ENCODE measurements at regions not wholly inside any gene's neighbourhood (a gene's known extent, or its start where the extent isn't known, plus 50 kb on each side); places are given as distances from the start of the nearest gene placed in this dataset.
"Not testable (repeated sequence)": the region's sequence is repeated elsewhere in the genome, so short reads cannot be mapped to it uniquely, and the experiment has no call there.

DNA sequence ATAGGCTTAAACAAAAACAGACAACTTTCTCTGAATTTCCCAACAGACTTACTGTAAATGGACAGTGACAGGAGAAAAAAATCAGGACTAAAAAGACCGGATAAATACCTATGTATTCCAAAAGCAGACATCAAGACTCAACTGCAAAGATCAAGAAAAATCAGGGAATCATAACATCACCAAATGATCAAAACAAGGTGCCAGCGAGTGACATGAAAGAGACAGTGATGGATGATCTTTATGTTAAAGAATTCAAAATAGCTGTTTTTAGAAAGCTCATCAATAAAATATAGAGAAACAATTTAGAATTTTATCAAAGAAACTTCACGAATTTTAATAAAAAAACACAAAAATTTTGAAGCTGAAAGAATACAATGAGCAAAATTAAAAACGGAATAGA, 952.5 kb upstream of the ATXN7L3B start:
- DNase-seq: no peak

DNA sequence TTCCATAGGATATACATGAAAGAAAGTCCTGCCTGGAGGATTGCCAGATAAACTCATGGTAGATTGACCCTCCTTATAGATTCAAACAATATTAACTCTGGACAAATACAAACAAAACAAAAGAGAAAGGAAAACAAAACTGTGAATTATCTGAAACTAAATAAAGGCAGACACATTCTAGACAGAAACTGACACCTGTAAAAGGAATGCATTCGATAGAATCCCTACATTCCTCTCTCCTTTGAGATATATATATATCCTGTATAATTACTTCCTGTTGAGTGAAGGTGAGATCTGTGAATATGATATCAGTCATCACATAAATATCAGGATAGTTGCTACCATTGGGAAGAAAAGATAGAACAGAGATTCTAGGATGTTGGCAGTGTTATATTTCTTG, 948.4 kb upstream of the ATXN7L3B start:
- no peak for DNase-seq

DNA sequence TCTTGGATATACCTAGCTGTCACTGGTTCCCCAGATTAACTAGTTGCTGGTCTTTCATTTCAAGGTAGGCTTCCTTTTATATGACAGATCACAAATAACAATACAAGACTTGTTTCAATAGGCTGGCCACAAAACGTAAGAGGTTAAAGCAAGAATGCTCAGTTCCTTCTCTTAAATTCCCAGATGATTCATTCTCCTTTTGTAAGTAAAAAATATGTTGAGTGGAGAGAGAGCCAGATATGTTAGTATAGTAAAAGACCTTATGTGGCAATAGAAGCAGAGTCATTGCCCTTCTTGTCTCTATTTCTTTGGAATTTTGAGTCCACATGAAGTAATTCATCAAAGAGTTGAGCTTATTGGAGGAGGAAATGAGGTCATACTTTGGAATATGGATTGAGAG, 939.0 kb upstream of the ATXN7L3B start:
- no peak for DNase-seq

DNA sequence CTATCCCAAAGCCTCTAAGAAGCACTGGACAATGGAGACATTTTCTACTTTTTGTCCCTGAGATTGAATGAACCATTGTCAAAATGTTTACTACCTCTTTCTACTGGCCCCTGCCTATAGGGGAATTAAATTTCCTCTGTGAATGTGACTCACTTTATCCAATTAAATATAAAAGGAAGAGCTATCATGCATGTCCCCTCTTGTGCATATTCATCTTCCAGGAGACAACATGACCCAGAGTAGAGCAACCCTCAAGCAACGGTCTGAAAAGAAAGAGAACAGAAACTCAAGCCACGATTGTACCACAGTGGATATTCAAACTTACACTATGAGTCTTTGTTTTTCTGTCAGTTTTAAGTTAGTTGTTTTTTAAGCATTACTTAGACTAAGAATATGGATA, 938.4 kb upstream of the ATXN7L3B start:
- DNase-seq: no peak

DNA sequence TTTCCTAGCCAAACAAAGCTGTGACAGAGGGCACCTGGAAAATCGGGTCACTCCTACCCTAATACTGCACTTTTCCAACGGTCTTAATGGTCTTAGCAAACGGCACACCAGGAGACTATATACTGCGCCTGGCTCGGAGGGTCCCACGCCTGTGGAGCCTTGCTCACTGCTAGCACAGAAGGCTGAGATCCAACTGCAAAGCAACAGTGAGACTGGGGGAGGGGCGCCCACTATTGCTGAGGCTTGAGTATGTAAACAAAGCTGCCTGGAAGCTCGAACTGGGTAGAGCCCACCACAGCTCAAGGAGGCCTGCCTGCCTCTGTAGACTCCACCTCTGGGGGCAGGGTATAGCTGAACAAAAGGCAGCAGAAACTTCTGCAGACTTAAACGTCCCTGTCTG, 931.7 kb upstream of the ATXN7L3B start:
- not testable (repeated sequence) for DNase-seq

DNA sequence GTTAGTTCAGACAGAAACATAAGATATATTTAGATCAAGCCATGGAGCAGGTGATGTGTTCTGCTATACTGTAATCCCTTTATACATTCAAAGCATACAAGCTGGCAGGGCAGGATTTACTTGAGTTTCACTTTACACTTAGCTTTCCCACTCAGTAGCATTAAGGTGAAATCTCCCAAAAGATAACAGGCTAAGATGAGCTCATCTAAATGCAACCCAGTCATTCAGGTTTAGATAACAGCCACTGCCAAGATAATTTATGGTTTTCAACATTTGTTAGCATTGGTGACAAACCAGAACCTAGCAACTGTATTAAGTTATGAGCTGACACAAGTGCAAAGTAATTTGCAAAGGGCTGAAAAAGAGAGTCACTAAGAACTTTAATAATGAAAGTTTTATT, 925.1 kb upstream of the ATXN7L3B start:
- DNase-seq: no peak

DNA sequence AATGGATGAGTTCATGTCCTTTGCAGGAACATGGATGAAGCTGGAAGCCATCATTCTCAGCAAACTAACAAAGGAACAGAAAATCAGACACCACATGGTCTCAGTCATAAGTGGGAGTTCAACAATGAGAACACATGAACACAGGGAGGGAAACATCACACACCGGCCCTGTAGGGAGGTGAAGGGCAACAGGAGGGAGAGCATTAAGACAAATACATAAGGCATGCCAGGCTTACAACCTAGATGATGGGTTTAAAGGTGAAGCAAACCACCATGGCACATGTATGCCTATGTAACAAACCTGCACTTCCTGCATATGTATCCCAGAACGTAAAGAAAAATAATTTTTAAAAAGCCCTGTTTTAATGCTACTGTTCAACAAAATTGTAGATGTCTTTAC, 914.2 kb upstream of the ATXN7L3B start:
- no peak for DNase-seq

DNA sequence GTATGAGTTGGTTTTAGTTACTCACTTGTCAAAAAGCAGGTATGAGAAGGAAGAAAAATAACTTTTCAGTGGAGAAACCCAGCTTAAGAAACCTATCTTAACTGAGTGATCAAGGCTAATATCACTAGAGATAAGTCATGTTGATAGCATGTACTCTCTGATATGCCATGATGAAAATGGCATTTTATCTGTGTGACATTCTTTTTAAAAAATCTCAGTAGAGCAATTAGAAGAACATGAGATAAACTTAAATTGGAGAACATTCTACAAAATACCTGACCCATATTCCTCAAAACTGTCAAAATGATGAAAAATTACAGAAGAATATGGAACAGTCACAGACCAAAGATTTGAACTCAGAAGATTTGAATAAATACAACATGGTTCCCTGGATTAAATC, 912.4 kb upstream of the ATXN7L3B start:
- no peak for DNase-seq

DNA sequence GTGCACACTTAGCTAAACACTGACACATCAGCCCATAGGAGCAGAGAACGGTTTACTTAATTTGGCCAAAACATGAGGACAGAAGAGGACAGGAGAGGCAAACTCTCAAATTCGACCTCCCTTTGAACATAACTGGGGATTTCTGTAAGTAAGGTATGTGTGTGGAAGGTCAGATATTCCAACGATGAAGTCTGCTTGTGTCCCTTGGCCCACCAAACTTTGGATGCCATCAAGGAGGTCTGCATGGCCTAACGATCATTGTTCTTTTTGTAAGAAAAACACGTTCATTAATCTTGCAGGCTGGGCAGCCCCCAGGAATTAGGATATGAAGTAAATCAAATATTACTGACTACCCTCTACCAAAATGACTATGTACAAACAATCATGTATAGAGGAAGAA, 908.5 kb upstream of the ATXN7L3B start:
- no peak for DNase-seq

DNA sequence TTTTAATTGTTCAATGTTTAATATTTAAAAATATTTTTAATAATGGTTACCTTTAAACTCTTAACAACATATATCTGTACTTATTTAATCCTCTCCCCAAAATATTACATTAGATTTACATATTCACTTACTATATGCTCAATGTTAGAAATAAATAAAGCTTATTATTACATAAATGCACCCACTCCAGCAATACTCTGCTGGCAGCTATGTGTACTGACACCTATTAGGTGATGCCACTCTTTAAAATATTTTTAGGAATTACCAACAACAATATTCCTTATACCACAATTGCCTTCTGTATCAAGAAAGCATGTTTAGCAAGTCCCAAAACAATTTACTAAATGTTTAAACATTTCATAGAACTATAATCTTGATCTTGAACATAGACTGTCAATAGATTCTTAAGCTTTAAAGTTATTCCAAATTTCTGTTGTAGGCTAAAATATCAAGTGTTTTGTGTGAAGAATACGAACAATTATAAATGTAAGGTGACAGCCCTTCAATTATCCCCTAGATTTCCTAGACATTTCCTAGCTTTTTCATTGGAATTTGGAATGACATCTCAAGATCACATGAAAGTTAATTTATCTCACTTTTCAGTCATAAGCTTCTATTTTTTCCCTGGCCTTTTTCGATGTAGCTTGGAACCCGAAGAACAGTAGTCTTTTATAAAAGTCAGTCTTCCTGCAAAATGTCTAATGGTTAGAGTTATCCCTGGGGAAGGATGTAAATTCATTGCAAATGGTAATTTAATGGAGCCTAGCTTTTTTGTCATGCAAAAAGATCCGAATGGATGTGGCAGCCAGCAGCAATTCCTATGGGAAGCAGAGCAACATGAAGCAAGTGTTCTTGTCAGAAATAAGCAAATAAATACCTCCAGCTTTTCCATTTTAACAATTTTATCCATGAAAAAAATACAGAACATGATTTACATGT, 907.5 kb upstream of the ATXN7L3B start:
- no peak for DNase-seq

DNA sequence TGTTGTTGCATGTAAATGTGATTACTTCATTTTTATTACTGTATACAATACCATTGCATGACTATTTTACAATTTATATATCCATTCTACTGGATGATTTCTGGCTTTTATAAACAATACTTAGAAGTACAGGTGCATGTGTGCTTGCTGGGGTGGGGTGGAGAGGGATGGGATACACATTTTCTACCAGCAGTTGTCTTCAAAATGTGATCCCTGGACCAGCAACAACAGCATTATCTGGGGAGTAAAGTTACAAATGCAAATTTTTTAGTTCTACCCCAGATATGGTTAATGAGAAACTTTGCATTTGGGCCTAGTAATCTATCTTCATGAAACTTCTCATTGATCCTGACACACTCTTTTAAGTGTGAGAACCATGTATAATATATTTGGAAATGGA, 905.4 kb upstream of the ATXN7L3B start:
- DNase-seq: no peak

DNA sequence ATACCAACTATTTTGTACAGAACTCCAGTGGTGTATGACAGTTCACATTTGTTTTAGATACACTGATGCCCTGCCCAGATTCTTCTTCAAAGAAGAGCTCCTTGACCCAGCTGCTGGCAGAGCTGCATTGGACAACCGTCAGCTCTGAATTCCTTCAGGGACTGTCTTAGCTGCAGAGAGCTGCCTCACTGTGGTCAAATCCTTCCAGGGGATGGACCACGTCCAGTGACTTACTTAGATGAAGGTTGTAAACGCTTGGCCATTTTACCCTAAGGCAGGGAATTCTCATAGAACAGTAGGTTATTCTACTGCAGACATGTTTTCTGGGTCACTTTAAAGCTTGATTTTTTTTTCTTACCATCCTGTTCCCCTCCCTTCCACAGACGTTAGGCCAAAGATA, 905.0 kb upstream of the ATXN7L3B start:
- DNase-seq: no peak

DNA sequence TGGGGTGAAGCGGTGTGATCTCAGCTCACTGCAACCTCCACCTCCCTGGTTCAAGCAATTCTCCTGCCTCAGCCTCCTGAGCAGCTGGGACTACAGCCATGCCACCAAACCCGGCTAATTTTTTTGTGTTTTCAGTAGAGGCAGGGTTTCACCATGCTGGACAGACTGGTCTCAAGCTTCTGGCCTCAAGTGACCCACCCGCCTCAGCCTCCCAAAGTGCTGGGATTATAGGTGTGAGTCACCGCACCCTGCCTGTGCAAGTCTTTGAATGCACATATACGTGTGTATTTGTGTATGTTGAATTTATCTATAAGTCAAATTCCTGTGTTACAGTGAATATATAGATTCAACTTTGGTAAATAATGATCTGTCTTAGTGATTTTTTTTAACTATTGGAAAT, 898.2 kb upstream of the ATXN7L3B start:
- not testable (repeated sequence) for DNase-seq

DNA sequence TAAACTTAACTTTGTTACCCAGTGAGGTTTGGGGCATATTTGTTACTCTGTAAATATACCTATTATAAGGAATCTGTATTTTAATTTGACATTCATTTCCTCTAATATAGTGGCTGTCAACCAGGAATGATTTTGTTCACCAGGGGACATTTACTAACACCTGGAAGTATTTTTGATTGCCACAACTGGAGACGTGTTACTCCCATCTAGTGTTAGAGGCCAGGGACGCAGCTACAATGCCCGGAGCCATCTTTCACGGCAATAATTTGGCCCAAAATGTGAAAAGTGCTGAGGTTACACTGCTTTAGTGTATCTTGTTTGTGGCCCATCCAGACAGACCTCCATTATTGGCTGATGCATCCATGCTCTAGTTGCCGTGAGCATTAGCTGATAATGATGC, 881.3 kb upstream of the ATXN7L3B start:
- DNase-seq: no peak

DNA sequence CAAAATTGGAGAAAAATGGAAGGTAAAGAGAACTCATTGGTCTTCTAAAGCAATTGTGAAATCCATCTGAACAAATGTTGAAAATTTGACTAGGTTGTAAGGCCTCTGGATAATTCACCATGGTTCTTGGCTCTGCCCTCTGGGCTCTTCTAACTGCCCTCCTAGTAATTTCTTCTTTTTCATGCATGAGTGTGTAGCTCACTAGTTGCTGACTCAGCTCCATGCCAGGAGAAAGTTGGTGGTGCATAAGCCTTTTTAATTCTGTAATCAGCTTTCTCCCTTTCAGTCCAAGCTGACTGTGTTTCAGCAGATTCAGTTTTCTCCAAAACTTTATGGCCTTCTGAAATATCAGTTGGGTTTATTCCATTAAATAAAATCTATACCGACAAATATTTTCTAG, 877.8 kb upstream of the ATXN7L3B start:
- DNase-seq: no peak

DNA sequence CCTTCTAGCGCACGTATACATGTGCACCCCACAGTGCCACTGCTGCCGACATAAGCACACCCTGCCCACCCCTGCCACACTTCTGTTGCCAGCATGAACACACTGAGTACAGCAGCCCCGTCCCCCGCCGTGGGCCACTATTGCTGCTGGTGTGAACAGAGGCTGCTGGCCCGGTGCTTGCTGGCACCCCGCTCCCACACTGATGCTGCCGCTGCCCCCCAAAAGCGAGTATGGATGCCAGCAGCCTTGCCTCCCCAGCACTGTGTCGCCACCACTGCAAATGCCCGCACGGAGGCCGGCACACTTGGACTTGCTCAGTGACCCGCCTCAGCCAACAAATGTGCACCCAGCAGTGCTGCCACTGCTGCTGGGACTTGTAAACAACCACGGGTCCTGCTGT, 872.4 kb upstream of the ATXN7L3B start:
- no peak for DNase-seq

DNA sequence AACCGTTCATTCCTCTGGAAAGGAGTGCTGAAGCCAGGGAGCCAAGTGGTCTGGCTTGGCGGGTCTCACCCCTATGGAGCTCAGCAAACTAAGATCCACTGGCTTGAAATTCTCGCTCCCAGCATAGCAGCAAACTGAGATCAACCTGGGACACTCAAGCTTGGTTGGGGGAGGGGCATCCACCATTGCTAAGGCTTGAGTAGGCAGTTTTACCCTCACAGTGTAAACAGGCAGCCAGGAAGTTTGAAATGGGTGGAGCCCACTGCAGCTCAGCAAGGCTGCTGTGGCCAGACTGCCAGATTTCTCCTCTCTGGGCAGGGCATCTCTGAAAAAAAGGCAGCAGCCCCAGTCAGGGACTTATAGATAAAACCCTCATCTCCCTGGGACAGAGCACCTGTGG, 866.1 kb upstream of the ATXN7L3B start:
- not testable (repeated sequence) for DNase-seq

DNA sequence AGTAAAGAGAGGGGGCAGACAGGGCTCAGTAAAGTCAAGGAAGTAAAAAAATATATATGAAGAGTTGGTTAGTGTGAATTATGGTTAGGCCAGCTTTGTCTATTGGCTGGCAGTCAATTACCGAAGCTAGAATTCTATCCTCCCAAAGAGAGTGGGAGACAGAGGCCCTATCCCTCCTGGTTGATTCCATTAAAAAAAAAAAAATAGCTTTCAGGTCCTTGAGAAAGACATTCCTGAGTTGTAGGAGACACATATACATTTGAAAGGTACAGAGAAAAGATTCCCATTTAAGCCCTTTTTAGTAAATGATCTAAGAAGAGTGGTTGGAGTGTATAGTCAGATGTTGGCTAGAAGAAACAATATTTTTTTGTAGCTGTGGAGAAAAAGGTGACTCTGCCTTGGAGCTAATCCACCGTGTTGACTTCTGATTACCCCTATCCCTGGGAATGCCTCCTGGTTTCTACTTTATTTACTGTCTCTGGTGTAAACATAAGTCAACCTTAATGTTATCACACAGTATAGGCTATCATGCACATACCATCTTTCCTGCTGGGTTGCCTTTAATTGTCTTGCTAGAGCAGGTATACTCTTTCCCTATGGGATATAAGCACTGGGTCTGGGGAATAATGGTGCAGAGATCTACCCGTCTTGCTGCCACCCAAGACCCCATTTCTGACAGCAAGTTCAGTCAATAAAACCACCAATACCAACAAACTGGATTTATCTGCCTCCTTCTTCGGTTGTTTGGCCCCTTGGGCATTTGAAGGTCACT, 859.9 kb upstream of the ATXN7L3B start:
- no peak for DNase-seq

DNA sequence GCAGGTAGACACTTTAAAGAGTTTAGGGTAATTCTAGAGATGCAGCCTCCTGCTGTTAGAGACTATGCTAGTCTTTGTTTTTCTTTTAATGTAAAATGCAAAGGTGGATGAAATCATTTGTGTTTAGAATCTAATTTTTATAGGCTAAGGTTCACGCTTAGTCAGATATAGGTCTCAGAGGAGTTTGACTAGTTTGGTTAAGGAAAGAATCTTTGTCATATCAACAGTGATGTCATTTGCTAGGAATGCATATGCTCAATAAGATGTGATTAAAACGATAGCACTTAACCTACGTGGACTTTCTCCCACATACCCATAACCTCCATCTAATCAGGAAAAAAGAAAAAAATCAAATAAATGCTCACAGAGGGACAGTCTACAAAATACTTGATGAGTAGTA, 859.3 kb upstream of the ATXN7L3B start:
- no peak for DNase-seq

DNA sequence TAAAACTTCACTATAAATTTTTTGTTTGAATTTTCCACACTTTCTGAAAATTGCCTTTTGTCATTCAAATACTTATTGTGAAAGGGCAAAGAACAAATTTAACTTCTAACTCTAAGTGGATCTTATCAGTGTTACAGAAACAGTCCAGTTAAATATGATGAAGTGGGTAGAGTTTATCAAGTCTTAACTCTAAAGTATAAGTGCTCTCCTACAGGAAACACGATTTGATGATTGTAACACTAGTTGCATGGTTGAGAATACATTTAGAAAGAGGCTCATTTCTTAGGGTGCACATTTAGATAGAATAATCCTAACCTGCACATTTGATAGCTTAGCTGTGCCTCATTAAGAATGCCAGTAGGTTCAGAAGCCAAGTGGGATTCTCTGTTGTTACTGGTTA, 838.3 kb upstream of the ATXN7L3B start:
- DNase-seq: no peak

DNA sequence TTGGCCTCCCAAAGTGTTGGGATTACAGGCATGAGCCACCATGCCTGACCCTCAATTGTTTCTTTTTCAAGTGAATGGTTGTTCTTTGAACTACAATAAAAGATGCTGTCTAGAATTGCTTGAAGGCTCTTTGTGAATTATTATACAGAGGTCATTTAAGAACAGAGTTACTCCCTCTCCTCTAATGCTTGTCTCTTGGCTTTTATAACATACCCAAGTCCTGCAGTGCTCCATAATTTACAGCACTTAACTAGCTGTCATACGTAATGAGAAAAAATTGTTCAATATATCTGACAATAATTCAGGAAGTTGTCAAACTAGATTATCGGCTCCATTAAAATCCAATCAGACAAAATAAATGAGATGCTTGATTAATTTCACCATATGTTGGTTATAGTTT, 823.0 kb upstream of the ATXN7L3B start:
- DNase-seq: no peak

DNA sequence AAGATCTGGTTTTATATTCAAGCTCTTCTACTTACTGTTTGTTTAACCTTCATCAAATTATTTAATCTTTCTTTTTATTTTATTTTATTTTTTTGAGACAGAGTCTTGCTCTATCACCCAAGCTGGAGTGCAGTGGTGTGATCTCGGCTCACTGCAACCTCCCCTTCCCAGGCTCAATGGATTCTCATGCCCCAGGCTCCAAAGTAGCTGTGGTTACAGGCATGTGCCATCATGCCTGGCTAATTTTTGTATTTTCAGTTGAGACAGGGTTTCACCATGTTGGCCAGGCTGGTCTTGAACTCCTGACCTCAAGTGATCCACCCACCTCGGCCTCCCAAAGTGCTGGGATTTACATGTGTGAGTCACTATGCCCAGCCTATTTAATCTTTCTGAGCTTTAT, 821.5 kb upstream of the ATXN7L3B start:
- DNase-seq: not testable (repeated sequence)

DNA sequence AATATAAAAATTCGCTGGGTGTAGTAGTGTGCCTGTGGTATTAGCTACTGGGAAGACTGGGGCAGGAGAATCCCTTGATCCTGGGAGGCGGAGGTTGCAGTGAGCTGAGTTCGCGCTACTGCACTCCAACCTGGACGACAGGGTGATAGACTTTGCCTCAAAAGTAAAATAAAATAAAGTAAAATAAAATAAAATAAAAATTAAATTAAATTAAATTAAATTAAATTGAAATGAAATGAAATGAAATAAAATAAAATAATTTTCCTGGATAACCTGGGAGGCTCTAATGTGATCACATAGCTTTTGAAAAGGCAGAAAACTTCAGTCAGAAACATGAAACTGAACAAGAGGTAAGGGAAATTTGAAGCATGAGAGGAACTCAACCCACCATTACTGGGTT, 818.4 kb upstream of the ATXN7L3B start:
- DNase-seq: no peak

DNA sequence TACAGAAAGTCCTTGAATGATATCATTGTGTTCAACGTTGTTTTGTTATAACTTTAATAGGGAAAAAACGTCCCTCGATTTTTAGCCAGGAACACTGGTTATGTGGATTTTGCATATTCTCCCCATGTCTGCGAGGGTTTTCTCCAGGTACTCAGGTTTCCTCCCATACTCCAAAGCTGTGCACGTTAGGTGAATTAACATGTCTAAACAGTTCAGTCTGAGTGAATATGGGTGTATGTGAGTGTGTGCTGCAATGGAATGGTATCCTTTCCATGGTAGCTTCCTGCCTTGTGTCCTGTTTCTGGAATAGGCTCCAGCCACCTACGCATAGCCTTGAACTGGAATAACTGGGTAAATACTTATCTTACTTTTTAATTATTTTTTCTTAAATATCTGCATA, 810.8 kb upstream of the ATXN7L3B start:
- no peak for DNase-seq
